ENCODE measurements at regions not wholly inside any gene's neighbourhood (a gene's known extent, or its start where the extent isn't known, plus 50 kb on each side); places are given as distances from the start of the nearest gene placed in this dataset.

DNA sequence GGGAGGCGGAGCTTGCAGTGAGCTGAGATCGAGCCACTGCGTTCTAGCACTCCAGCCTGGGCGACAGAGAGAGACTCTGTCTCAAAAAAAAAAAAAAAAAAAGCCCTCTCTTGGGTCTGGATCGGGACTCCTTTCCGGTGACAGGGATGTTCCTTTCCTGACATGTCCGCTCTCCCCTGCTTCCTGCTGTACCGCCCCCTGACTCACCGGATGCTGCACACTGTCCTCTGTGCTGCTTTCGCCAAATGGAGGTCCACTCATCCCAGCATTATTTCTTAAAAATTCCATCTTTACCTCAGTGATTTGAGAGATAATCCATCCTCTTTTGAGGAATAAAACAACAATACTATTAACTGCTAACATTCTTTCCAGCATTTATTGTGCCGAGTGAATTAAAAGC lies 113.8 kb upstream of the EEPD1 start:
- TF ChIP-seq CTCF (IDR thresholded peaks at IDR 0.05) = no peak
- TF ChIP-seq POLR2AphosphoS5 (IDR thresholded peaks at IDR 0.05; ENCODE audit: insufficient read depth in 1 of 2, low read depth in 1 of 2) = no peak
- TF ChIP-seq POLR2A (IDR thresholded peaks at IDR 0.05) = no peak
